ENCODE measurements at regions not wholly inside any gene's neighbourhood (a gene's known extent, or its start where the extent isn't known, plus 50 kb on each side); places are given as distances from the start of the nearest gene placed in this dataset.

GRCh38 chr2:42890791-42891355 lies 98.5 kb upstream of the HAAO start:
- no peak for DNase-seq

GRCh38 chr2:42888321-42889245 lies 96.2 kb upstream of the HAAO start:
- DNase-seq = no peak

GRCh38 chr2:42886921-42887320 lies 94.5 kb upstream of the HAAO start:
- DNase-seq = no peak

- no peak for DNase-seq
These were observed 90.4 kb upstream of the HAAO start for GRCh38 chr2:42882756-42883155.

GRCh38 chr2:42881732-42882131 lies 89.3 kb upstream of the HAAO start:
- no peak for DNase-seq

GRCh38 chr2:42880738-42881690 lies 88.6 kb upstream of the HAAO start:
- DNase-seq = no peak

GRCh38 chr2:42879913-42880737 lies 87.7 kb upstream of the HAAO start:
- no peak for DNase-seq

GRCh38 chr2:42879121-42879705 lies 86.8 kb upstream of the HAAO start:
- DNase-seq = no peak

GRCh38 chr2:42878581-42878980 lies 86.2 kb upstream of the HAAO start:
- no peak for DNase-seq

- no peak for DNase-seq
These were observed 85.6 kb upstream of the HAAO start for GRCh38 chr2:42877936-42878335.

- no peak for DNase-seq
These were observed 85.1 kb upstream of the HAAO start for GRCh38 chr2:42877511-42877910.

GRCh38 chr2:42876326-42876751 lies 84.0 kb upstream of the HAAO start:
- DNase-seq = no peak

- DNase-seq = no peak
These were observed 83.5 kb upstream of the HAAO start for GRCh38 chr2:42875880-42876279.

GRCh38 chr2:42874949-42875801 lies 82.8 kb upstream of the HAAO start:
- no peak for DNase-seq

GRCh38 chr2:42872721-42873120 lies 80.3 kb upstream of the HAAO start:
- no peak for DNase-seq

- no peak for DNase-seq
These were observed 79.0 kb upstream of the HAAO start for GRCh38 chr2:42871372-42871771.

- DNase-seq = no peak
These were observed 76.5 kb upstream of the HAAO start for GRCh38 chr2:42868874-42869273.

GRCh38 chr2:42868096-42868495 lies 75.7 kb upstream of the HAAO start:
- no peak for DNase-seq

- no peak for DNase-seq
These were observed 75.0 kb upstream of the HAAO start for GRCh38 chr2:42867093-42868065.

Measured in right kidney (tissue), 1 donor.